GM23248 (cell line): ENCODE measurements at regions not wholly inside any gene's neighbourhood (a gene's known extent, or its start where the extent isn't known, plus 50 kb on each side); places are given as distances from the start of the nearest gene placed in this dataset.
A peak's percentile ranks its signal among the peaks of the same experiment; 100 is the strongest.

Experiments used
- DNase-seq: peaks from one replicate; pipeline ENCODE4 v3.0.0-alpha.2; 2015
- H2AFZ ChIP-seq: fragments of 200-600 bp; sonication (generic); 2 replicates; pipeline ENCODE4 v1.6.1; 2016; ENCODE audit warnings: antibody characterized with exemption
- H3F3A ChIP-seq: fragments of 200-600 bp; sonication (generic); 2 replicates; pipeline ENCODE4 v1.6.1; 2016; ENCODE audit warnings: mild to moderate bottlenecking, antibody characterized with exemption, mixed run types; ENCODE audit not compliant: insufficient read depth
- H3K27ac ChIP-seq: fragments of 200-600 bp; sonication (generic); 2 replicates; pipeline ENCODE4 v1.5.1; 2016; ENCODE audit warnings: mild to moderate bottlenecking
- H3K27me3 ChIP-seq: fragments of 200-600 bp; sonication (generic); replicated peaks from 2 replicates; pipeline ENCODE4 v1.6.1; 2016; ENCODE audit warnings: mild to moderate bottlenecking; ENCODE audit not compliant: insufficient read depth
- H3K36me3 ChIP-seq: fragments of 200-600 bp; sonication (generic); 2 replicates; pipeline ENCODE4 v1.6.1; 2016; ENCODE audit warnings: low read depth, mild to moderate bottlenecking
- H3K4me1 ChIP-seq: fragments of 200-600 bp; sonication (generic); 2 replicates; pipeline ENCODE4 v1.6.1; 2016; ENCODE audit warnings: mild to moderate bottlenecking; ENCODE audit not compliant: insufficient read depth
- H3K4me2 ChIP-seq: fragments of 200-600 bp; sonication (generic); one replicate; pipeline ENCODE4 v1.6.1; 2016; ENCODE audit warnings: mild to moderate bottlenecking; ENCODE audit not compliant: unreplicated experiment
- H3K4me3 ChIP-seq: fragments of 200-600 bp; sonication (generic); 2 replicates; pipeline ENCODE4 v1.5.1; 2016; ENCODE audit warnings: mild to moderate bottlenecking
- H3K79me2 ChIP-seq: fragments of 200-600 bp; sonication (generic); 2 replicates; pipeline ENCODE4 v1.6.1; 2016; ENCODE audit warnings: mild to moderate bottlenecking; ENCODE audit not compliant: insufficient read depth
- H3K9ac ChIP-seq: fragments of 200-600 bp; sonication (generic); 2 replicates; pipeline ENCODE4 v1.6.1; 2016; ENCODE audit warnings: mild to moderate bottlenecking
- H3K9me2 ChIP-seq: fragments of 200-600 bp; sonication (generic); 2 replicates; pipeline ENCODE4 v1.6.1; 2016; ENCODE audit warnings: mixed run types, mild to moderate bottlenecking, moderate library complexity; ENCODE audit not compliant: insufficient read depth
- H3K9me3 ChIP-seq: fragments of 200-600 bp; sonication (generic); one replicate; pipeline ENCODE4 v1.6.1; 2017; ENCODE audit warnings: low read depth
- H4K20me1 ChIP-seq: fragments of 200-600 bp; sonication (generic); 2 replicates; pipeline ENCODE4 v1.6.0; 2016; ENCODE audit not compliant: insufficient read depth
- EZH2 ChIP-seq: fragments of 200-600 bp; sonication (generic); IDR thresholded peaks from 2 replicates; pipeline ENCODE4 v1.6.1; 2018; ENCODE audit warnings: antibody characterized with exemption, mild to moderate bottlenecking; ENCODE audit not compliant: insufficient read depth, poor library complexity, severe bottlenecking
- EZH2phosphoT487 ChIP-seq: fragments of 200-600 bp; sonication (generic); IDR thresholded peaks from 2 replicates; pipeline ENCODE4 v1.6.1; 2018; ENCODE audit warnings: antibody characterized with exemption, moderate library complexity, mild to moderate bottlenecking, low read depth; ENCODE audit not compliant: insufficient read depth
- WGBS, 2 experiments: methylation state at CpG; one replicate each; pipeline ENCODE4 v1.1.6; 2015 to 2017; ENCODE audit warnings: low lambda C conversion rate in 2 of 2, low coverage in 1 of 2; ENCODE audit errors: missing lambda C conversion rate in 2 of 2; 5-methylcytosine and 5-hydroxymethylcytosine counted together
- in situ Hi-C: fragments of 300-500 bp; cut with MboI; formaldehyde crosslinking; loops from 2 replicates; pipeline ENCODE4 v1.15.0; 2020

DNA sequence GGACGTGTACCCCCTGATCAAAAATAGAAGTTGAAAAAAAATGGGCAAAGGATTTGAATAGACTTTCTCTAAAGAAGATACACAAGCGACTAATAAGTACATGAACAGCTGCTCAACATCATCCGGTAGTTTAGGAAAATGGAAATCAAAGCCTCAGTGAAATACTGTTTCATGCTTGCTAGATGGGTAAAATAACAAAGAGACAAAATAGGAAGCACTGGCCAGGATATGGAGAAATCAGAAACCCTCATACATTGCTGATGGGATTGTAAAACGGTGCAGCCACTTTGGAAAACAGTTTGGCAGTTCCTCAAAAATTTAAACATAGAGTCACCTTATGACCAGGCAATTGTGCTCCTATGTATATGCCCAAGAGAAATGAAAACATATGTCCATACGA is 65.0 kb upstream of the SUB1 start:
- H3K27me3 ChIP-seq, result no peaks in the 10 kb centered on the region
- in situ Hi-C loops, result no loop called here
- no peaks in the 10 kb centered on the region for H3K79me2 ChIP-seq
- H3K9ac ChIP-seq, result no peak overlapping the region
- H2AFZ ChIP-seq, result no peak overlapping the region
- H3K9me3 ChIP-seq, result no peaks in the 10 kb centered on the region
- no peak for DNase-seq
- WGBS, 2 experiments, result 23 to 28% methylated on average over 5 of the region's 5 CpGs
- H3K36me3 ChIP-seq, result no peaks in the 10 kb centered on the region
- H4K20me1 ChIP-seq, result no peaks in the 10 kb centered on the region
- H3K9me2 ChIP-seq, result no peaks in the 10 kb centered on the region
- H3K27ac ChIP-seq, result no peak overlapping the region
- H3K4me1 ChIP-seq, result no peaks in the 10 kb centered on the region
- TF ChIP-seq EZH2phosphoT487 (no peak), EZH2 (no peak)
- H3K4me2 ChIP-seq, result no peak overlapping the region
- H3F3A ChIP-seq, result no peaks in the 10 kb centered on the region
- H3K4me3 ChIP-seq, result no peak overlapping the region

DNA sequence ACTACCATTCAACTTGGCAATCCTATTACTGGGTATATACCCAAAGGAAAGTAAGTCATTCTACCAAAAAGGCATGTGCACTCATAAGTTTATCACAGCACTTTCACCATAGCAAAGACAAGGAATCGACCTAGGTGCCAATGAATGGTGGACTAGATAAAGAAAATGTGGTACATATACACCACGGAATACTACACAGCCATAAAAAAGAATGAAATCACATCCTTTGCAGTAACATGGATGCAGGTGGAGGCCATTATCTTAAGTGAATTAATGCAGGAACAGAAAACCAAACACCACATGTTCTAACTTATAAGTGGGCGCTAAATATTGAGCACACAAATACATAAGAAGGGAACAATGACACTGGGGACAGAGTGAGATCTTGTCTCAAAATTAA is 65.8 kb upstream of the SUB1 start:
- no peaks in the 10 kb centered on the region for H3K27me3 ChIP-seq
- in situ Hi-C loops, result no loop called here
- H3K4me2 ChIP-seq, result no peak overlapping the region
- no peaks in the 10 kb centered on the region for H3K4me1 ChIP-seq
- WGBS, 2 experiments, result 69 to 75% methylated on average over 3 of the region's 3 CpGs
- no peak overlapping the region for H2AFZ ChIP-seq
- DNase-seq, result no peak
- H3K9me2 ChIP-seq, result no peaks in the 10 kb centered on the region
- H3K79me2 ChIP-seq, result no peaks in the 10 kb centered on the region
- no peaks in the 10 kb centered on the region for H3K36me3 ChIP-seq
- no peak overlapping the region for H3K4me3 ChIP-seq
- H3K9me3 ChIP-seq, result no peaks in the 10 kb centered on the region
- no peaks in the 10 kb centered on the region for H4K20me1 ChIP-seq
- no peaks in the 10 kb centered on the region for H3F3A ChIP-seq
- H3K27ac ChIP-seq, result no peak overlapping the region
- TF ChIP-seq EZH2, result no peak
- TF ChIP-seq EZH2phosphoT487, result no peak
- no peak overlapping the region for H3K9ac ChIP-seq

DNA sequence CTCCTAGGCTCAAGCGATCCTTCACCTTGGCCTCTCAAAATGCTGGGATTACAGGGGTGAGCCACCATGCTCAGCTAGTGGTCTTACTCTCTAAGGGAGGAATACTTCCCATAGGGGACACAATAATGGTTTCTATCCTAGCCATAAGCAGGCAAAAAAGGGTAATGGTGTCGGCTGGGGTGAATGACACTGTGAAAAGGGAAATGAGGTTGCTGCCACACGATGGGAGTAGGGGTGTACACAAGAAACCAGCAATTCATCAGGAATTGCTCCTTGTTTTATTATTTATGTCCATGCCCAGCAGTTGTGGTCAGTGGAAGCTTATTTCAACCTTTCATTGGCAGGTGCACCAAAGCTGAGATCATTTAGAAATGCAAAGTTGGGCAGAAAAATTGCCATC is 70.3 kb upstream of the ZFR start:
- WGBS, 2 experiments, result 63% methylated on average over 3 of the region's 3 CpGs
- H3K27me3 ChIP-seq, result no peaks in the 10 kb centered on the region

DNA sequence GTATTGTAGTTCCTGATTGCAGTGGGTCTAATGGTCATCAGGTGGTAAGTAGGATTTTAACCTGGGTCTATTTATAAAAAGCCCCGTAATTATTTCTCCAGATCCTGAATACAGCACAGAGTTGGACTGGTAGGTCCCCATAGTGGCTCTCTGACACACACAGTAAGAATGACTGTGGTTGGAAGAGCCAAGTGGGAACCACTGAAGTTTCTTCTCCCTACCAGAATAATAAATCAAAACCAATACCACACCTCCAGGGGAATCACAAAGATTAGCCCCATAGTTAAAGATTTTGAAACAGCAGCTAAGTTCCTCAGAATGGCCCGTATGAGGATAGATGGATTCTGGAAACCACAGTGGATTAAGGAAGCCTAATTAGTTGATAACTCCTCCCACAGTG is 68.4 kb upstream of the ZFR start:
- H3K9ac ChIP-seq, result no peak overlapping the region
- no peak overlapping the region for H3K27ac ChIP-seq
- TF ChIP-seq EZH2 (no peak), EZH2phosphoT487 (no peak)
- H3K36me3 ChIP-seq, result no peaks in the 10 kb centered on the region
- H3F3A ChIP-seq, result peaks cover 16% of the 10 kb centered on the region
- 76 to 77% methylated on average over 2 of the region's 2 CpGs for WGBS, 2 experiments
- no peaks in the 10 kb centered on the region for H3K9me3 ChIP-seq
- H3K4me3 ChIP-seq, result no peak overlapping the region
- H3K9me2 ChIP-seq, result no peaks in the 10 kb centered on the region
- no peak overlapping the region for H2AFZ ChIP-seq
- in situ Hi-C loops, result no loop called here
- H3K4me2 ChIP-seq, result no peak overlapping the region
- DNase-seq, result peak; percentile 33
- H3K79me2 ChIP-seq, result no peaks in the 10 kb centered on the region
- H4K20me1 ChIP-seq, result no peaks in the 10 kb centered on the region
- no peaks in the 10 kb centered on the region for H3K27me3 ChIP-seq
- peaks cover 14% of the 10 kb centered on the region for H3K4me1 ChIP-seq

More for the DNA sequence above, 70.3 kb upstream of the ZFR start:
- Histone ChIP-seq H4K20me1 (no peaks in the 10 kb centered on the region), H2AFZ (no peak overlapping the region), H3K4me1 (no peaks in the 10 kb centered on the region), H3K27ac (no peak overlapping the region), H3K9me2 (no peaks in the 10 kb centered on the region), H3K9me3 (no peaks in the 10 kb centered on the region), H3K36me3 (no peaks in the 10 kb centered on the region), H3K4me3 (no peak overlapping the region), H3F3A (no peaks in the 10 kb centered on the region), H3K9ac (no peak overlapping the region), H3K4me2 (no peak overlapping the region), H3K79me2 (no peaks in the 10 kb centered on the region)
- in situ Hi-C loops, result no loop called here
- TF ChIP-seq EZH2 (no peak), EZH2phosphoT487 (no peak)
- DNase-seq, result no peak

DNA sequence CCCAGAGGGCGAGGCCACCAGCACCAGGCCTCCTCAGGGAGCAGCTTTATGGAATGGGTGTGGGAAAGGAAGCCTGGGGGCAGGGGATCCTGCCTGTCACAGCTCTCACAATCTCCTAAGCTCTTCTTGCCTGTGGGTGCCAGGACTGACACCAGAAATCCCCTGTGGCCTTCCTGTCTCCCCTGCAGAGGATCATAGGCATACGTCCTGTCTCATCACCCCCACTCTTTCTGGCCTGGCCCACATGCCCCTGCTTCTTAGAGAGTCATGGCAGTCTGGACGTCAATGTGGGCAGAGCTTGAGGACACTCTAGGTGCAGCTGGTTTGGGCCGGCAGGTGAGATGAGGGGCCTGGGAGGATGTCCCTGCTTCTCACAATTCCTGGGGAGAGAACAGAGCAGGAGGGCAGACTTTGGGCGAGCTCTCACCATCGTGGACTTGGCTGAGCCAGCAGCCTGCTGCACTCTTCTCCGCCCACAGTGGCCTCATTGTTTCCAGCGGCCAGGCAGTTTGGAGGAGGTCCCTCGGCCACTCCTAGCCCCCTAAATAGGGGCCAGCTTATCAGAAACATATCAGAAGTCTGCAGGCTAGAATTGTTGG is 67.3 kb upstream of the ZFR start:
- DNase-seq, result no peak
- Histone ChIP-seq H3K9me3 (no peaks in the 10 kb centered on the region), H2AFZ (no peak overlapping the region), H3K36me3 (no peaks in the 10 kb centered on the region), H3K4me3 (no peak overlapping the region), H3K4me2 (no peak overlapping the region), H3K79me2 (no peaks in the 10 kb centered on the region), H3K9ac (no peak overlapping the region), H3F3A (peaks cover 26% of the 10 kb centered on the region), H3K27ac (no peak overlapping the region), H3K27me3 (no peaks in the 10 kb centered on the region), H3K4me1 (peaks cover 24% of the 10 kb centered on the region), H3K9me2 (no peaks in the 10 kb centered on the region), H4K20me1 (no peaks in the 10 kb centered on the region)
- no peak for TF ChIP-seq EZH2phosphoT487
- no peak for TF ChIP-seq EZH2
- WGBS, 2 experiments, result 70 to 72% methylated on average over 9 of the region's 9 CpGs
- in situ Hi-C loops, result no loop called here
